ENCODE measurements at regions not wholly inside any gene's neighbourhood (a gene's known extent, or its start where the extent isn't known, plus 50 kb on each side); places are given as distances from the start of the nearest gene placed in this dataset.

GRCh38 chr4:29043411-29043810 lies 1676.8 kb upstream of the PCDH7 start:
- TF ChIP-seq CTCF (IDR thresholded peaks at IDR 0.05; ENCODE audit: insufficient read depth, missing control alignments): no peak
- DNase-seq (ENCODE audit: insufficient read length, low spot score) (no peak), FAIRE-seq (no peak)

DNA sequence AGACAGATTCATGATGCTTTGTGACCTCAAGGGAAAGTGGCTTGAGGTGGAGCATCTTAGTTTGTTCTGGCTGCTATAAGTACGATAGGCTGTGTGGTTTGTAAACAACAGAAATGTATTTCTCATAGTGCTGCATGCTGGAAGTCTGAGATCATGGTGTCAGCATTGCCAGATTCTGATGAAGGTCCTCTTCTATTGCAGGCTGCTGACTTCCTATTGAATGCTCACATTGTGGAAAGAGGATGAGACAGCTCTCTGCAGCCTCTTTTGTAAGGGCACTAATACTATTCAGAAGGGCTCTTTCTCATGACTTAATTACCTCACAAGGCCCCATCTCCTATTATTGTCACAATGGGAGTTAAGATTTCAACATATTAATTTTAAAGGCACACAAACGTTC lies 1674.0 kb upstream of the PCDH7 start:
- DNase-seq (ENCODE audit: insufficient read length, low spot score) (no peak), FAIRE-seq (no peak)

DNA sequence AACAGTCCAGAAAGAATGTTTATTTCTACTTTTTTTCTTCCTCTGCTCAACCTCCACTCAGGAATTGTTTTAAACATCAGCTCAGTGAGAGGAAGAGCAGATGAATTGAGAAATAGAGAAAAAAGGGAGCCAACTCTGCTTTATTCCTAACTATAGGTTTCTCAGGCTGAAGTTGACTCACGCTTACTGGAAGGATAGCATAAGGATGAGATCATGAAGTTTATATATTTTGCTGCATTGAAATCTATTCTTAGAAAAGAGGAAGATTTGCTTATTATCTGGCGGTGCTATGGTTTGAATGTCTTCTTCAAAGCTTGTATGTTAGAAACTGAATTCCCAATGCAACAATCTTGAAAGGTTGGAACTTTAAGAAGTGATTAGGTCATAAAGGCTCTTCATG lies 1673.4 kb upstream of the PCDH7 start:
- no peak for DNase-seq (ENCODE audit: insufficient read length, low spot score)
- FAIRE-seq: no peak
- no peak for TF ChIP-seq CTCF (IDR thresholded peaks at IDR 0.05; ENCODE audit: insufficient read depth, missing control alignments)

More for the DNA sequence above, 1674.0 kb upstream of the PCDH7 start:
- TF ChIP-seq CTCF (IDR thresholded peaks at IDR 0.05; ENCODE audit: insufficient read depth, missing control alignments): no peak

- FAIRE-seq: no peak
- TF ChIP-seq CTCF (IDR thresholded peaks at IDR 0.05; ENCODE audit: insufficient read depth, missing control alignments): no peak
- DNase-seq (ENCODE audit: insufficient read length, low spot score): no peak
Observed at GRCh38 chr4:29047341-29048041, 1672.7 kb upstream of the PCDH7 start.

GRCh38 chr4:29051381-29051965 lies 1668.7 kb upstream of the PCDH7 start:
- FAIRE-seq: no peak
- no peak for TF ChIP-seq CTCF (IDR thresholded peaks at IDR 0.05; ENCODE audit: insufficient read depth, missing control alignments)
- no peak for DNase-seq (ENCODE audit: insufficient read length, low spot score)

- FAIRE-seq: no peak
- TF ChIP-seq CTCF (IDR thresholded peaks at IDR 0.05; ENCODE audit: insufficient read depth, missing control alignments): no peak
Observed at GRCh38 chr4:29052266-29052665, 1667.9 kb upstream of the PCDH7 start.

DNA sequence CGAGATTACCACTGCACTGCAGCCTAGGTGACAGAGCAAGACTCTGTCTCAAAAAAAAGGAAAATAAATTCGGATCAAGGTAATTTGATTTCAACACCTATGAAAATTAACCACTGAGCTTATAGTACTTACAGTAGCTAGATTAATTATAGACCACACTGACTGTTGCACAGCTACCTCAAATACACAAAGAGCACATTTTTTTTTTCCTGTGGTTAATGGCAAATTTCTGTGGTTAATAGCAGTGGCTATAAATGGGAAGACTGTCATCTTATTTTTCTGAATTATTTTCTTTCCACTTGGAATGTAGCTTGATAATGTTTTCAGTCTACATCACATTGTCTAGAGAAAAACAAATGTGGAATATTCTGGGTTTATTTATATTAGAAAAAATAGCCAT lies 1661.6 kb upstream of the PCDH7 start:
- FAIRE-seq (no peak), DNase-seq (ENCODE audit: insufficient read length, low spot score) (no peak)
- no peak for TF ChIP-seq CTCF (IDR thresholded peaks at IDR 0.05; ENCODE audit: insufficient read depth, missing control alignments)

More at GRCh38 chr4:29052266-29052665, 1667.9 kb upstream of the PCDH7 start:
- no peak for DNase-seq (ENCODE audit: insufficient read length, low spot score)
